Left kidney (tissue), 1 donor: ENCODE measurements at regions not wholly inside any gene's neighbourhood (a gene's known extent, or its start where the extent isn't known, plus 50 kb on each side); places are given as distances from the start of the nearest gene placed in this dataset.
A peak's percentile ranks its signal among the peaks of the same experiment; 100 is the strongest.

Source experiments
- DNase-seq: peaks from one replicate; pipeline ENCODE4 v3.0.0-alpha.2; 2013

- no peak for DNase-seq
Observed at GRCh38 chr15:46710401-46710960, 1006.8 kb upstream of the SEMA6D start.

- DNase-seq: no peak
Observed at GRCh38 chr15:46713045-46713444, 1004.3 kb upstream of the SEMA6D start.

- DNase-seq: no peak
Observed at GRCh38 chr15:46714950-46715349, 1002.4 kb upstream of the SEMA6D start.

- no peak for DNase-seq
Observed at GRCh38 chr15:46723308-46723707, 994.0 kb upstream of the SEMA6D start.

GRCh38 chr15:46732060-46732459 lies 985.2 kb upstream of the SEMA6D start:
- DNase-seq: no peak

- no peak for DNase-seq
Observed at GRCh38 chr15:46735115-46735514, 982.2 kb upstream of the SEMA6D start.

- DNase-seq: no peak
Observed at GRCh38 chr15:46751303-46751702, 966.0 kb upstream of the SEMA6D start.

GRCh38 chr15:46753946-46754345 lies 963.4 kb upstream of the SEMA6D start:
- no peak for DNase-seq

GRCh38 chr15:46763091-46763490 lies 954.2 kb upstream of the SEMA6D start:
- peak; percentile 7 for DNase-seq

- no peak for DNase-seq
Observed at GRCh38 chr15:46764851-46765250, 952.5 kb upstream of the SEMA6D start.

GRCh38 chr15:46766021-46766420 lies 951.3 kb upstream of the SEMA6D start:
- no peak for DNase-seq

- DNase-seq: no peak
Observed at GRCh38 chr15:46768287-46768686, 949.0 kb upstream of the SEMA6D start.

GRCh38 chr15:46773016-46773415 lies 944.3 kb upstream of the SEMA6D start:
- no peak for DNase-seq

- no peak for DNase-seq
Observed at GRCh38 chr15:46778876-46779275, 938.4 kb upstream of the SEMA6D start.

- peak; percentile 24 for DNase-seq
Observed at GRCh38 chr15:46786590-46787285, 930.6 kb upstream of the SEMA6D start.

- DNase-seq: no peak
Observed at GRCh38 chr15:46795685-46796084, 921.6 kb upstream of the SEMA6D start.

GRCh38 chr15:46808834-46809233 lies 908.5 kb upstream of the SEMA6D start:
- DNase-seq: no peak

- DNase-seq: no peak
Observed at GRCh38 chr15:46815240-46815639, 902.1 kb upstream of the SEMA6D start.

- peak; percentile 41 for DNase-seq
Observed at GRCh38 chr15:46815765-46816164, 901.5 kb upstream of the SEMA6D start.

- no peak for DNase-seq
Observed at GRCh38 chr15:46848704-46849103, 868.6 kb upstream of the SEMA6D start.

GRCh38 chr15:46853600-46853999 lies 863.7 kb upstream of the SEMA6D start:
- no peak for DNase-seq

- no peak for DNase-seq
Observed at GRCh38 chr15:46854564-46854963, 862.7 kb upstream of the SEMA6D start.

GRCh38 chr15:46855388-46855787 lies 861.9 kb upstream of the SEMA6D start:
- no peak for DNase-seq

GRCh38 chr15:46856839-46857502 lies 860.3 kb upstream of the SEMA6D start:
- no peak for DNase-seq
